ENCODE measurements at regions not wholly inside any gene's neighbourhood (a gene's known extent, or its start where the extent isn't known, plus 50 kb on each side); places are given as distances from the start of the nearest gene placed in this dataset.

- no peak for TF ChIP-seq CTCF (IDR thresholded peaks at IDR 0.05)
- no peak for TF ChIP-seq EZH2 (IDR thresholded peaks at IDR 0.05)
- TF ChIP-seq EZH2phosphoT487 (IDR thresholded peaks at IDR 0.05), result no peak
Measured at GRCh38 chr12:86777325-86777724, 521.1 kb upstream of the MGAT4C start.
